ENCODE measurements at regions not wholly inside any gene's neighbourhood (a gene's known extent, or its start where the extent isn't known, plus 50 kb on each side); places are given as distances from the start of the nearest gene placed in this dataset.

- DNase-seq (ENCODE audit: low read depth), result no peak
Observed at GRCh38 chrX:20609916-20610415, 343.3 kb upstream of the RPS6KA3 start.

- DNase-seq (ENCODE audit: low read depth), result no peak
Observed at GRCh38 chrX:20606831-20607230, 340.1 kb upstream of the RPS6KA3 start.

- DNase-seq (ENCODE audit: low read depth), result no peak
Observed at GRCh38 chrX:20596856-20597255, 330.1 kb upstream of the RPS6KA3 start.

- no peak for DNase-seq (ENCODE audit: low read depth)
Observed at GRCh38 chrX:20595928-20596575, 329.3 kb upstream of the RPS6KA3 start.

- no peak for DNase-seq (ENCODE audit: low read depth)
Observed at GRCh38 chrX:20594985-20595384, 328.3 kb upstream of the RPS6KA3 start.

- no peak for DNase-seq (ENCODE audit: low read depth)
Observed at GRCh38 chrX:20593836-20594235, 327.1 kb upstream of the RPS6KA3 start.

- no peak for DNase-seq (ENCODE audit: low read depth)
Observed at GRCh38 chrX:20593402-20593801, 326.7 kb upstream of the RPS6KA3 start.

GRCh38 chrX:20591246-20591645 lies 324.5 kb upstream of the RPS6KA3 start:
- no peak for DNase-seq (ENCODE audit: low read depth)

GRCh38 chrX:20585782-20586181 lies 319.1 kb upstream of the RPS6KA3 start:
- no peak for DNase-seq (ENCODE audit: low read depth)

GRCh38 chrX:20571611-20572010 lies 304.9 kb upstream of the RPS6KA3 start:
- no peak for DNase-seq (ENCODE audit: low read depth)

GRCh38 chrX:20567108-20567507 lies 300.4 kb upstream of the RPS6KA3 start:
- DNase-seq (ENCODE audit: low read depth), result no peak

GRCh38 chrX:20547611-20548051 lies 280.9 kb upstream of the RPS6KA3 start:
- peak; percentile 40 for DNase-seq (ENCODE audit: low read depth)

GRCh38 chrX:20545538-20545937 lies 278.8 kb upstream of the RPS6KA3 start:
- no peak for DNase-seq (ENCODE audit: low read depth)

GRCh38 chrX:20542072-20542471 lies 275.4 kb upstream of the RPS6KA3 start:
- no peak for DNase-seq (ENCODE audit: low read depth)

- DNase-seq (ENCODE audit: low read depth), result no peak
Observed at GRCh38 chrX:20538974-20539373, 272.3 kb upstream of the RPS6KA3 start.

GRCh38 chrX:20531667-20532066 lies 265.0 kb upstream of the RPS6KA3 start:
- no peak for DNase-seq (ENCODE audit: low read depth)

- DNase-seq (ENCODE audit: low read depth), result no peak
Observed at GRCh38 chrX:20530406-20530921, 263.8 kb upstream of the RPS6KA3 start.

- DNase-seq (ENCODE audit: low read depth), result no peak
Observed at GRCh38 chrX:20529711-20530110, 263.0 kb upstream of the RPS6KA3 start.

- DNase-seq (ENCODE audit: low read depth), result no peak
Observed at GRCh38 chrX:20529301-20529700, 262.6 kb upstream of the RPS6KA3 start.

GRCh38 chrX:20527558-20528011 lies 260.9 kb upstream of the RPS6KA3 start:
- no peak for DNase-seq (ENCODE audit: low read depth)

- no peak for DNase-seq (ENCODE audit: low read depth)
Observed at GRCh38 chrX:20527041-20527440, 260.3 kb upstream of the RPS6KA3 start.

GRCh38 chrX:20523626-20524312 lies 257.1 kb upstream of the RPS6KA3 start:
- DNase-seq (ENCODE audit: low read depth), result no peak

- no peak for DNase-seq (ENCODE audit: low read depth)
Observed at GRCh38 chrX:20522420-20522819, 255.7 kb upstream of the RPS6KA3 start.
